ENCODE measurements at regions not wholly inside any gene's neighbourhood (a gene's known extent, or its start where the extent isn't known, plus 50 kb on each side); places are given as distances from the start of the nearest gene placed in this dataset.

DNA sequence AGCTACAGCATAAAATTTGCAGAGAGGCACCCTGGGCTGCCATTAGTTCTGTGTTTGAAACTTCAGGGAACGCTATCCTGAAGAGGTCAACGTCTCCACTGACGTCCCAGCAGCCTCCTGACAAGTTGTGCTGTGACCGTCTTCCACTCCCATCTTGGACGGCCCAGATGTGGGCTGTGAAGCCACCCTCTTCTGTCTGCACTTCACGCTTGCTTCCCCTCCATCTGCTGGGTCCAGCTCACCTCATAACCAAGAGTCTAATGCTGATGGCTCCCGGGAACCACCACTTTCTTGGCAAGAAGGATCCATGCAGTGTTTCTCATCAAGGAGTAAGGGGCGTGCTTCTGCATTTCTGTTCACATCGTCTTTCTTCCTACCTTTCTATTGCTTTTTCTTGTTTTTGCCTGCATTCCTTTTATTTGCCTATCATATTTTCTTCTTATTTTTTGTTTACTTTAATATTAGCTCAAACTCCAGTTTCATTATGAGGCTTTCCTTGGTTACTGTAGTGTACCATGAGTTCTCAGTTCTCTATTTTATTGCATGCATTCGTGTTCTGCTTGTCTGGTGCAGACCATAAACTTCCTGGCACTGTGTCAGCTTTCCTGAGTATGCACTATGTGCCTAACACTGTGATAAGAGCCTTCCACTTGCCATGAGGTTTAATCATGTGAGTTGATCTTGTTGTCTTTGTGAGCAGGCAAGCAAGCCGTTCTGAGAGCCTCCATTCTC, 631.8 kb upstream of the RAB6C start:
- TF ChIP-seq, protein P1, sequence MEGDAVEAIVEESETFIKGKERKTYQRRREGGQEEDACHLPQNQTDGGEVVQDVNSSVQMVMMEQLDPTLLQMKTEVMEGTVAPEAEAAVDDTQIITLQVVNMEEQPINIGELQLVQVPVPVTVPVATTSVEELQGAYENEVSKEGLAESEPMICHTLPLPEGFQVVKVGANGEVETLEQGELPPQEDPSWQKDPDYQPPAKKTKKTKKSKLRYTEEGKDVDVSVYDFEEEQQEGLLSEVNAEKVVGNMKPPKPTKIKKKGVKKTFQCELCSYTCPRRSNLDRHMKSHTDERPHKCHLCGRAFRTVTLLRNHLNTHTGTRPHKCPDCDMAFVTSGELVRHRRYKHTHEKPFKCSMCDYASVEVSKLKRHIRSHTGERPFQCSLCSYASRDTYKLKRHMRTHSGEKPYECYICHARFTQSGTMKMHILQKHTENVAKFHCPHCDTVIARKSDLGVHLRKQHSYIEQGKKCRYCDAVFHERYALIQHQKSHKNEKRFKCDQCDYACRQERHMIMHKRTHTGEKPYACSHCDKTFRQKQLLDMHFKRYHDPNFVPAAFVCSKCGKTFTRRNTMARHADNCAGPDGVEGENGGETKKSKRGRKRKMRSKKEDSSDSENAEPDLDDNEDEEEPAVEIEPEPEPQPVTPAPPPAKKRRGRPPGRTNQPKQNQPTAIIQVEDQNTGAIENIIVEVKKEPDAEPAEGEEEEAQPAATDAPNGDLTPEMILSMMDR (IDR thresholded peaks at IDR 0.05; ENCODE audit: low read depth, low read length, poor library complexity, severe bottlenecking): no peak
- no peak for TF ChIP-seq EZH2phosphoT487 (IDR thresholded peaks at IDR 0.05; ENCODE audit: borderline replicate concordance, low read length)

All from DOHH2 (cell line).